Keratinocyte (primary cell): ENCODE measurements at regions not wholly inside any gene's neighbourhood (a gene's known extent, or its start where the extent isn't known, plus 50 kb on each side); places are given as distances from the start of the nearest gene placed in this dataset.

Experiments used
- DNase-seq: peaks from one replicate; pipeline ENCODE4 v3.0.0-alpha.2; 2011; ENCODE audit warnings: low read depth, missing footprints, low spot score
- FAIRE-seq: peaks from 2 replicates; lab custom pipeline; 2011; peaks lifted over from hg19 to GRCh38; lab: Jason Lieb, UNC
- H2AFZ ChIP-seq: 2 replicates; pipeline ENCODE4 v1.6.0; 2012; ENCODE audit warnings: low read length, control low read depth, inconsistent platforms; ENCODE audit not compliant: control insufficient read depth
- H3K27ac ChIP-seq: 2 replicates; pipeline ENCODE4 v1.5.1; 2011; ENCODE audit warnings: low read length; ENCODE audit not compliant: control insufficient read depth, insufficient read depth
- H3K27me3 ChIP-seq: 3 replicates; pipeline ENCODE4 v1.6.0; 2011; ENCODE audit warnings: low read length; ENCODE audit not compliant: control insufficient read depth, insufficient read depth; ENCODE audit errors: extremely low read depth
- H3K36me3 ChIP-seq, 2 experiments: 2 replicates in 1 of 2; 3 replicates in 1 of 2; pipeline ENCODE4 v1.5.1; 2011; ENCODE audit warnings: low read length in 2 of 2, mild to moderate bottlenecking in 1 of 2; ENCODE audit not compliant: control insufficient read depth in 2 of 2, insufficient read depth in 2 of 2; ENCODE audit errors: extremely low read depth in 1 of 2
- H3K4me1 ChIP-seq: 3 replicates; pipeline ENCODE4 v1.5.1; 2011; ENCODE audit warnings: low read length; ENCODE audit not compliant: control insufficient read depth, insufficient read depth; ENCODE audit errors: extremely low read depth
- H3K4me2 ChIP-seq: 3 replicates; pipeline ENCODE4 v1.6.0; 2011; ENCODE audit warnings: low read depth, low read length; ENCODE audit not compliant: control insufficient read depth, insufficient read depth; ENCODE audit errors: extremely low read depth
- H3K4me3 ChIP-seq, 3 experiments: fragments of 200-600 bp in 1 of 3; sonication (generic) in 1 of 3; 2 replicates in 2 of 3; 3 replicates in 1 of 3; pipeline ENCODE4 v1.5.1; 2011 to 2016; ENCODE audit warnings: low read length in 3 of 3, mild to moderate bottlenecking in 3 of 3, control low read depth in 2 of 3, inconsistent platforms in 1 of 3, low read depth in 1 of 3, mixed read lengths in 1 of 3, mixed run types in 1 of 3, moderate library complexity in 1 of 3; ENCODE audit not compliant: control insufficient read depth in 2 of 3, insufficient read depth in 2 of 3; ENCODE audit errors: extremely low read depth in 1 of 3
- H3K79me2 ChIP-seq: 2 replicates; pipeline ENCODE4 v1.6.0; 2012; ENCODE audit warnings: low read length; ENCODE audit not compliant: control insufficient read depth, insufficient read depth
- H3K9ac ChIP-seq: 3 replicates; pipeline ENCODE4 v1.6.0; 2011; ENCODE audit warnings: low read length; ENCODE audit not compliant: control insufficient read depth, insufficient read depth; ENCODE audit errors: extremely low read depth
- H3K9me1 ChIP-seq: 3 replicates; pipeline ENCODE4 v1.6.0; 2011; ENCODE audit warnings: low read length; ENCODE audit not compliant: control insufficient read depth, insufficient read depth; ENCODE audit errors: extremely low read depth
- H3K9me3 ChIP-seq: 2 replicates; pipeline ENCODE4 v1.5.1; 2012; ENCODE audit warnings: low read depth, low read length; ENCODE audit not compliant: control insufficient read depth
- H4K20me1 ChIP-seq: 3 replicates; pipeline ENCODE4 v1.6.0; 2011; ENCODE audit warnings: low read length; ENCODE audit not compliant: control insufficient read depth, insufficient read depth; ENCODE audit errors: extremely low read depth
- CTCF ChIP-seq, 3 experiments: IDR thresholded peaks in 1 of 3; conservative IDR thresholded peaks in 1 of 3; optimal IDR thresholded peaks in 1 of 3; 2 replicates in 2 of 3; 3 replicates in 1 of 3; pipeline versions ENCODE3 to v1.5.1; 2011; ENCODE audit warnings: low read length in 3 of 3, mild to moderate bottlenecking in 3 of 3, moderate library complexity in 2 of 3, control low read depth in 1 of 3, inconsistent platforms in 1 of 3; ENCODE audit not compliant: insufficient read depth in 2 of 3; ENCODE audit errors: extremely low read depth in 1 of 3
- EZH2 ChIP-seq: IDR thresholded peaks from one replicate; pipeline ENCODE4 v1.6.1; 2012; ENCODE audit warnings: inconsistent platforms, mild to moderate bottlenecking, low read length, moderate library complexity
- dilution Hi-C: fragments of 300-500 bp; cut with MboI; formaldehyde crosslinking; loops from one replicate; pipeline ENCODE4 v1.7.0; 2020; ENCODE audit warnings: low sequenced_read_pairs; ENCODE audit not compliant: extremely low pct_ligation_motif_present

- FAIRE-seq = no peak
- dilution Hi-C loops = no loop called here
These were observed 55.4 kb upstream of the RELL1 start for GRCh38 chr4:37741564-37741963.

GRCh38 chr4:37740546-37740945, 54.4 kb upstream of the RELL1 start:
- Histone ChIP-seq H3K27me3 (no peaks in the 10 kb centered on the region), H3K4me2 (no peak overlapping the region), H3K27ac (no peak overlapping the region), H3K9me1 (no peaks in the 10 kb centered on the region), H4K20me1 (no peaks in the 10 kb centered on the region), H3K9ac (no peak overlapping the region), H3K79me2 (no peaks in the 10 kb centered on the region), H3K4me3 (no peak overlapping the region), H3K4me1 (peaks cover 2% of the 10 kb centered on the region), H2AFZ (no peak overlapping the region), H3K9me3 (no peaks in the 10 kb centered on the region), H3K36me3 (no peaks in the 10 kb centered on the region)
- dilution Hi-C loops = no loop called here
- FAIRE-seq = no peak
- no peak for DNase-seq
- no peak for TF ChIP-seq CTCF (optimal IDR thresholded peaks at IDR 0.05 in 1 of 3, IDR thresholded peaks at IDR 0.05 in 1 of 3, conservative IDR thresholded peaks at IDR 0.05 in 1 of 3; ENCODE audit: extremely low read depth in 1 of 3, insufficient read depth in 2 of 3, low read length in 3 of 3)
- TF ChIP-seq EZH2 = no peak

More at GRCh38 chr4:37741564-37741963, 55.4 kb upstream of the RELL1 start:
- no peak overlapping the region for H3K4me3 ChIP-seq
- no peak overlapping the region for H3K9ac ChIP-seq
- H2AFZ ChIP-seq = no peak overlapping the region
- H3K36me3 ChIP-seq = no peaks in the 10 kb centered on the region
- H3K27me3 ChIP-seq = no peaks in the 10 kb centered on the region
- no peaks in the 10 kb centered on the region for H3K9me3 ChIP-seq
- peaks cover 2% of the 10 kb centered on the region for H3K4me1 ChIP-seq
- no peaks in the 10 kb centered on the region for H4K20me1 ChIP-seq
- H3K79me2 ChIP-seq = no peaks in the 10 kb centered on the region
- no peak for DNase-seq
- H3K9me1 ChIP-seq = no peaks in the 10 kb centered on the region
- no peak overlapping the region for H3K27ac ChIP-seq
- no peak overlapping the region for H3K4me2 ChIP-seq
- TF ChIP-seq CTCF (optimal IDR thresholded peaks at IDR 0.05 in 1 of 3, IDR thresholded peaks at IDR 0.05 in 1 of 3, conservative IDR thresholded peaks at IDR 0.05 in 1 of 3; ENCODE audit: extremely low read depth in 1 of 3, insufficient read depth in 2 of 3, low read length in 3 of 3) (no peak), EZH2 (no peak)
